LHCN-M2 (cell line): ENCODE measurements at regions not wholly inside any gene's neighbourhood (a gene's known extent, or its start where the extent isn't known, plus 50 kb on each side); places are given as distances from the start of the nearest gene placed in this dataset.

Source experiments
- DNase-seq: peaks from one replicate; pipeline ENCODE4 v3.0.0-alpha.2; 2012; ENCODE audit warnings: low read depth

DNA sequence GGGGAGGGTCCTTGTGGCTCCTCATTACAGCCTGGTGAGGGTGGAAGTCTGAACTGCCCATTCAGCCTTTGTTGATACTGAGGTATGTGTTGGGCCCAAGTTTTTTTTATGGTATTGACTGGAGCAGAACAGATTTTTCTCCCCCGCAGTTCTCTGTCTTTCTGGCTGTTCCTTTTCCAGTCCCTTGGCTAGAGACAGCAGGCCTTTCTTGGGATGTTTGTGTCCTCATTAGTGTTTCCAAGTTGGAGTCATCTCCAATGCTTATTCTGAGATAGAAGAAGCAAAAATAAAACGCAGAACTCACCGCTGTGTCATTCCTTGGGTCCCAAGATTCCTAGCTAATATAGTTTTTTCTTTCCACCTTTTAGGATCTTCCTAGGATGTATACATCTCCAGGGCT, 193.3 kb downstream of the RAMP3 start:
- DNase-seq, result no peak

GRCh38 chr7:45358287-45358686, 200.7 kb downstream of the RAMP3 start:
- DNase-seq, result no peak

DNA sequence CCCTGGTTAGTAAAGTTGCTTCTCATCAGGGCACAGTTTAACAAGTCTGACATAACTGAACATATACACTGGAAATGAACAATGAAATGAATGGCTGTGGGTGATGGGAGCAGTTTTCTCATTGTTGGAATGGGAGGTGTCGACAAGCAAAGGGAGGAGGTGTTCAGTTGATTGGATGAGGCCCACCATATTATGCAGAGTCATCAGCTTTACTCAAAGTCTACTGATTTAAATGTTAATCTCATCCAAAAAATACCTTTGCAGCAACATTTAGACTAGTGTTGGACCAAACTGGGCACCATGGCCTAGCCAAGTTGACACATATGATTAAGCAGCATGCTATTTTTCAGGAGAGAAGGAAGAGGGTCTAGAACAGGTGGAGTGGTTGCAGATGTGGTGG, 201.7 kb downstream of the RAMP3 start:
- DNase-seq, result no peak

GRCh38 chr7:45359776-45360175, 202.2 kb downstream of the RAMP3 start:
- peak; percentile 21 for DNase-seq

GRCh38 chr7:45363669-45364068, 206.1 kb downstream of the RAMP3 start:
- DNase-seq, result no peak

DNA sequence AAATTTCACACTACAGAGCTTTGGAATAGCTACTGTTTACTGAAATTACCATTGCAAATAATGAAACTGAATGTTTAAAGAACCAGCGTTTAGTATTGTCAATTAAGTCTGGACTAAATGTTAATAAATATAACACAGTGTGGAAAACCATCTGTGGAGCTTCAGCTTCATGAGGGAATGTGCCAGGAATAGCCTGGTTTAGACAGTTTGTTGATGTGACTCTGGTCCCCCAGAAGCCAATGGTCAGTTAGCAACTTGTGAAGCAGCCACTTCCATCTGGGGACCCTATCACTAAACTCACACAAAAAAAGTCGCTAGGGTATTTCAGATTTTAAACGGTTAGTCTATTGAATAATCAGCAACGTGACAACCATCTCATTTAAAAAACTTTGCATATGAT, 207.8 kb downstream of the RAMP3 start:
- no peak for DNase-seq

- no peak for DNase-seq
Observed at GRCh38 chr7:45366475-45366874, 207.7 kb upstream of the ADCY1 start.

- DNase-seq, result no peak
Observed at GRCh38 chr7:45367026-45367425, 207.1 kb upstream of the ADCY1 start.

- DNase-seq, result no peak
Observed at GRCh38 chr7:45368129-45368807, 205.9 kb upstream of the ADCY1 start.

- no peak for DNase-seq
Observed at GRCh38 chr7:45384499-45384898, 189.7 kb upstream of the ADCY1 start.

DNA sequence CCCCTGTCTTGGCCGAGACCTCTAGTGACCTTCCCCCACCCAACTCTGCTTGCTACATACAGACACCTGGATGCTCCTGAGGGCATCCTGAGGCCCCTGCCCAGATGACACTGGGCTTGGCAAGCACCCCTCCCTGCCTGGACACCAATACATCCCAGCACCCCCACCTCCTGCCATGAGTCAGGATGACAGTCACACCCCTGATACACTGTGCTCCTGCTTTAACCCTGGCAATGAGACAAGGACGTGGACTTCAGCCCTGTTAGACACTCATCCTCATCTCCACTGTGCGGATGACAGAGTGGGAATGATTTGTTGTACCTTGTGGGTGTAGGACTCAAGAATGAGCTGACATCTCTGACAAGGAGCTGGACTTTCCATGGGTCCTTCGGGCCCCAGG, 186.3 kb upstream of the ADCY1 start:
- DNase-seq, result no peak

DNA sequence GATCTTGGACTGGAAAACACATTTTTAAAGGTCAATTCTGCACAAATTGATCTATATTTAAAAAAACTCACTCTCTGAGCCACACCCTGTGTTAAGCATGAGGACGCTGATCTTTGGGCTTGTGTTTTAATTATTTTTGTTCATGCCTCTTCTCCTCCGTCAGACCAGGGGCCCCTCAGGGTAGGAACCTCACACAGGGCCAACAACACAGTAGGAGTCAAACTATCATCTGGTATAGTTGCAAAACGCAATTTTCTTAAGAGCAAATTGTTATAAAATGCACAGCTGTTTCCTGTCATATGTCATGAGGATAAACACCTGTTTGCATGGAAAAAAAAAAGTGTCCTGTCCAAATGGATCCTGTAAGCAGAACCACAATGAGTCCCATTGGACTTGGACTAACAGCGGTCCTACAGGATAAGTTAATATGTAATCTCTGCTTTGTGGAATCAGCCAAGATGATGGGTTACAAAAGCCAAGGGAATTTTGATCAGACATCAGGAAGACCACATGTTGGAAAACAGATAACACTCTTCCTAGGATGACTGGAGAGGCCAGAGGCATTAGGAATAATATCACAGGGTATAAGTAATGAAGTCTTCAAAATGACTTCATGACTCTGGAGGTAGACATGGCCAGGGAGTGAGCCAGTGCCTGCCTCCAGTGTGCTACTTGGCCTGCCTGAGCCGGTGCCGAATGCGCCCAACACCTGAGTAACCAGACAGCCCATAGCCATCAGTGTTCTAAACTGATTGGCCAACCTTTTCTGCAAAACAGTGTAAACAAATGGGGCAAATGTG, 184.9 kb upstream of the ADCY1 start:
- DNase-seq, result peak; percentile 1

DNA sequence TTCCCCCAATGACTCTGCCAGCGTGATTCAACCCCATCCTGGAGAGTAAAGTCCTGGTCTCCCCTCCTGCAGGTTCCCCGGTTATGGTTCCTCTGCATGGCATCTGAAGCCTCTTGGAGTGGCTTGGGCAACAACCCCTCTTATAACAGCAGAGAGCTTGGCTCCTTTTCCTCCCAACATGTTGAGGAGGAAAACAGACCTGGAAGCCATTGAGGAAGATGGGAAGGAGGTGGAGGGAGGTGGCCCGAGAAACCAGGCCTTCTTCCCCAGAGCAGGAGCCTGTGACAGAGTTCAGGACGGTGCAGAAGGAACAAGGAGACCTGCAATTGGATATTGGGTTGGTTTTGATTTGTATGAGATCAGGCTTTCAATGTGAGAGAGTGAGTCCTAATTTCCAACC, 184.0 kb upstream of the ADCY1 start:
- DNase-seq, result no peak

- no peak for DNase-seq
Observed at GRCh38 chr7:45390731-45391130, 183.4 kb upstream of the ADCY1 start.

DNA sequence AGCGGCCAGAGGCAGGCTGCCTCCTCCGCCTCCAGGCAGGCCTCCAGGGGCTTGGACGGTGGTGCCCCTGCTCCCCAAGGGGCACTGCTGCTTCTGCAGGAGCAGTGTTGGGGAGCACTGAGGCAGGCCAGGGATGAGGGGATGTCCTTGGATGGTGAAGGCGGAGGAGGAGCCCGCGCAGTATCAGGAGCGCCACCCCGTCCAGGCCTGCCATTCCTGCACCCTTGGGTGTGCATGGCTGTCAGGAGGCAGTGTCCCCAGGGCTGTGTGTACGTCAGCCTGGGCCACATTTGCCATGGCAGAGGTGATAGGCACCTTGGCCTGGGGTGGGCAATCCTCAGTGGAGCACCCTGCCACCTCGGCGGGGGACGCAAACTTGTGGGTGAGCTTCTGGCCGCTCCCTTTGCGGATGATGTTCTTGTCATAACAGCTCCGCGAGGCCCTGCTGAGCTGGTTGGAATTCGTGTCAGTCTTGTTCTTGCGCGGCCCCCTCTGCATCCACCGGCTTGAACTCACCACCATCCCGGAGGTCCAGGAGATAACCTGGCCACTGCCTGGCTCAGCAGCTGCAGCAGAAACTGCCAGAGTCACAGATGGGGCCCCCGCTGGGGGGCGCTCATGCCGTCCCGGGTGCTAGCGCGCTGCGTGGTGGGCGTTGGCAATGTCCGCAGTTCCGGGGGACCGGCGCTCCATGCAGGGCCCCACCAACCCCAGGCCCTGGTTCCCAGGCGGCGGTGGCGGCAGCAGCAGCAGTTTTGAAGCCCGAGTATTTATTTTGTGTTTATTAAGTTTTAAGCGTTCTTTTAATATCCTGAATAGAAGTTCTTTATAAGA, 182.3 kb upstream of the ADCY1 start:
- DNase-seq, result no peak

DNA sequence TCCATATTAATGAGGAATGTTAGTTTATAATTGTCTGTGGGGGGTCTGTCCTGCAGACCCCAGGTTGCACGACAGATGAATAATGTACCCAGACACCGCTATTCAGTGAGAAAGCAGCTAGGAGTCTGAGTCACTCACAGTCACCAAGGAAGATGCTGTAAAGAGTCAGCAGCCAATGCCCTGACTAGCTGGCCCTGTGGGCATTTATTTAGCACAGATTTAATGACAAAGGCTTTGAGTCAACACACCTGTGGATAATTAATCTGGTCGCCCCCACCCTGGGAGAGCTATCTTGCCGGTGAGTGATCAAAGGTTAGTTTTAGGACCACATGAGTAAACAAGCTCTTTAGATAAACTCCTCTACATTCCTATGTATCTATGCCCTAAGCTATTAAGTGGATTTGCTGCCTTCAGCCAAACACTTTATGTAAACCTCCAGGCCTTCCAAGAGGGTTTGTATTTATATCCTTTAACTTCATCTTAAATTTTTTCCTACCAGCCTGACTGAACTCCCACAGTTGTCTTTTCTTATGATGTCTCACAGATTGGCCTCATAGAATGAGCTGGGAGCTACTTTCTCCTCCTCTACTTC, 180.0 kb upstream of the ADCY1 start:
- DNase-seq, result no peak

- DNase-seq, result no peak
Observed at GRCh38 chr7:45399069-45399468, 175.1 kb upstream of the ADCY1 start.

GRCh38 chr7:45400680-45401079, 173.5 kb upstream of the ADCY1 start:
- no peak for DNase-seq

GRCh38 chr7:45401155-45401554, 173.0 kb upstream of the ADCY1 start:
- DNase-seq, result no peak

GRCh38 chr7:45401851-45402250, 172.3 kb upstream of the ADCY1 start:
- DNase-seq, result no peak

GRCh38 chr7:45402480-45403218, 171.5 kb upstream of the ADCY1 start:
- peak; percentile 39 for DNase-seq
